ENCODE measurements at regions not wholly inside any gene's neighbourhood (a gene's known extent, or its start where the extent isn't known, plus 50 kb on each side); places are given as distances from the start of the nearest gene placed in this dataset.

- Mint-ChIP-seq H3K27me3 (peaks cover 22% of the 10 kb centered on the region), H3K9me3 (no peaks in the 10 kb centered on the region), H3K27ac (no peak overlapping the region), H3K4me3 (no peak overlapping the region), H3K4me1 (no peaks in the 10 kb centered on the region), H3K36me3 (ENCODE audit: low read depth) (no peaks in the 10 kb centered on the region)
- intact Hi-C loops (cut with micrococcal nuclease) = no loop called here
- TF ChIP-seq CTCF (IDR thresholded peaks at IDR 0.05) = no peak
- POLR2A ChIA-PET = no interaction called here
- DNase-seq (no peak), ATAC-seq (ENCODE audit: low read depth) (no peak)
- CTCF ChIA-PET = no interaction called here
Measured at GRCh38 chr12:53836119-53836655, 84.4 kb upstream of the CISTR start.

GRCh38 chr12:53838978-53839377, 87.2 kb upstream of the CISTR start:
- CTCF ChIA-PET = no interaction called here
- Mint-ChIP-seq H3K9me3 (no peaks in the 10 kb centered on the region), H3K4me3 (no peak overlapping the region), H3K4me1 (no peaks in the 10 kb centered on the region), H3K27ac (no peak overlapping the region), H3K27me3 (peaks cover 22% of the 10 kb centered on the region), H3K36me3 (ENCODE audit: low read depth) (no peaks in the 10 kb centered on the region)
- intact Hi-C loops (cut with micrococcal nuclease) = no loop called here
- DNase-seq = no peak
- no peak for TF ChIP-seq CTCF (IDR thresholded peaks at IDR 0.05)
- ATAC-seq (ENCODE audit: low read depth) = no peak
- POLR2A ChIA-PET = no interaction called here

- no peaks in the 10 kb centered on the region for H3K4me1 Mint-ChIP-seq
- ChIA-PET CTCF (no interaction called here), POLR2A (no interaction called here)
- intact Hi-C loops (cut with micrococcal nuclease) = no loop called here
- H3K27me3 Mint-ChIP-seq = peaks cover 24% of the 10 kb centered on the region
- H3K4me3 Mint-ChIP-seq = no peak overlapping the region
- H3K27ac Mint-ChIP-seq = no peak overlapping the region
- ATAC-seq (ENCODE audit: low read depth) = no peak
- no peak for DNase-seq
- no peaks in the 10 kb centered on the region for H3K36me3 Mint-ChIP-seq (ENCODE audit: low read depth)
- no peak for TF ChIP-seq CTCF (IDR thresholded peaks at IDR 0.05)
- H3K9me3 Mint-ChIP-seq = no peaks in the 10 kb centered on the region
Measured at GRCh38 chr12:53840316-53840715, 88.5 kb upstream of the CISTR start.

- H3K27me3 Mint-ChIP-seq = peaks cover 19% of the 10 kb centered on the region
- no peak overlapping the region for H3K27ac Mint-ChIP-seq
- H3K9me3 Mint-ChIP-seq = no peaks in the 10 kb centered on the region
- CTCF ChIA-PET = no interaction called here
- no peak for TF ChIP-seq CTCF (IDR thresholded peaks at IDR 0.05)
- POLR2A ChIA-PET = no interaction called here
- intact Hi-C loops (cut with micrococcal nuclease) = no loop called here
- no peaks in the 10 kb centered on the region for H3K4me1 Mint-ChIP-seq
- no peaks in the 10 kb centered on the region for H3K36me3 Mint-ChIP-seq (ENCODE audit: low read depth)
- DNase-seq = no peak
- no peak overlapping the region for H3K4me3 Mint-ChIP-seq
- no peak for ATAC-seq (ENCODE audit: low read depth)
Measured at GRCh38 chr12:53842686-53843085, 90.9 kb upstream of the CISTR start.

- ATAC-seq (ENCODE audit: low read depth) (no peak), DNase-seq (no peak)
- CTCF ChIA-PET = no interaction called here
- no peak overlapping the region for H3K27ac Mint-ChIP-seq
- POLR2A ChIA-PET = no interaction called here
- intact Hi-C loops (cut with micrococcal nuclease) = no loop called here
- no peaks in the 10 kb centered on the region for H3K9me3 Mint-ChIP-seq
- H3K36me3 Mint-ChIP-seq (ENCODE audit: low read depth) = no peaks in the 10 kb centered on the region
- H3K4me1 Mint-ChIP-seq = no peaks in the 10 kb centered on the region
- H3K27me3 Mint-ChIP-seq = peaks cover 19% of the 10 kb centered on the region
- H3K4me3 Mint-ChIP-seq = no peak overlapping the region
- no peak for TF ChIP-seq CTCF (IDR thresholded peaks at IDR 0.05)
Measured at GRCh38 chr12:53843545-53843944, 91.8 kb upstream of the CISTR start.

All from activated B cell treated with CpG ODN at 0.5 μM for 24 hours (primary cell).